Endothelial cell of umbilical vein (primary cell): ENCODE measurements at regions not wholly inside any gene's neighbourhood (a gene's known extent, or its start where the extent isn't known, plus 50 kb on each side); places are given as distances from the start of the nearest gene placed in this dataset.

Experiments used
- BruUV-seq: library from RNA; stranded (reverse); fragments of 400-500 nt; replicated peaks from 2 replicates; lab custom pipeline; 2021; lab: Mats Ljungman, UMichigan
- CTCF ChIA-PET: fragments of 300-600, 350-600 bp; sonication (Branson Sonifier 250); formaldehyde crosslinking; loops from one replicate; lab custom pipeline; 2021; ENCODE audit warnings: antibody characterized with exemption, inconsistent platforms; lab: Charles Lee
- POLR2A ChIA-PET: fragments of 300-600, 350-600 bp; sonication (Branson Sonifier 250); formaldehyde crosslinking; loops from one replicate; lab custom pipeline; 2021; ENCODE audit warnings: antibody characterized with exemption, inconsistent platforms; lab: Charles Lee
- DNase-seq: peaks from one replicate; pipeline ENCODE4 v3.0.0-alpha.2; 2011; ENCODE audit warnings: low read depth, low spot score
- FAIRE-seq: peaks from 2 replicates; lab custom pipeline; 2011; peaks lifted over from hg19 to GRCh38; lab: Jason Lieb, UNC
- H2AFZ ChIP-seq: 2 replicates; pipeline ENCODE4 v1.6.0; 2012; ENCODE audit warnings: low read depth, low read length, control low read depth, inconsistent platforms
- H3K27ac ChIP-seq: 2 replicates; pipeline ENCODE4 v1.5.1; 2011; ENCODE audit warnings: low read depth, mild to moderate bottlenecking, control low read depth, low read length, moderate library complexity; ENCODE audit not compliant: insufficient read depth
- H3K27me3 ChIP-seq, 2 experiments: 2 replicates each; pipeline versions ENCODE4 v1.6.0 to v1.6.1; 2011; ENCODE audit warnings: low read length in 2 of 2, mixed read lengths in 1 of 2; ENCODE audit not compliant: control insufficient read depth in 2 of 2, insufficient read depth in 2 of 2
- H3K36me3 ChIP-seq, 2 experiments: 2 replicates in 1 of 2; 3 replicates in 1 of 2; pipeline ENCODE4 v1.5.1; 2011; ENCODE audit warnings: low read length in 2 of 2, mild to moderate bottlenecking in 1 of 2, moderate library complexity in 1 of 2; ENCODE audit not compliant: control insufficient read depth in 2 of 2, insufficient read depth in 2 of 2; ENCODE audit errors: extremely low read depth in 1 of 2
- H3K4me1 ChIP-seq: 3 replicates; pipeline ENCODE4 v1.5.1; 2011; ENCODE audit warnings: mild to moderate bottlenecking, low read length; ENCODE audit not compliant: control insufficient read depth, insufficient read depth; ENCODE audit errors: extremely low read depth
- H3K4me2 ChIP-seq: 2 replicates; pipeline ENCODE4 v1.6.1; 2011; ENCODE audit warnings: low read length, control low read depth, mixed read lengths; ENCODE audit not compliant: insufficient read depth
- H3K4me3 ChIP-seq, 3 experiments: fragments of 200-600 bp in 1 of 3; sonication (generic), shearing (Covaris generic) in 1 of 3; replicated peaks in 1 of 3; 2 replicates each; pipeline ENCODE4 v1.5.1; 2011 to 2016; ENCODE audit warnings: control low read depth in 3 of 3, low read length in 3 of 3, mild to moderate bottlenecking in 2 of 3, inconsistent platforms in 1 of 3, low read depth in 1 of 3, moderate library complexity in 1 of 3; ENCODE audit not compliant: insufficient read depth in 1 of 3
- H3K79me2 ChIP-seq: 2 replicates; pipeline ENCODE4 v1.6.0; 2012; ENCODE audit warnings: low read length, inconsistent platforms; ENCODE audit not compliant: control insufficient read depth, insufficient read depth
- H3K9ac ChIP-seq: replicated peaks from 2 replicates; pipeline ENCODE3; 2011; ENCODE audit warnings: low read length, control low read depth; ENCODE audit not compliant: insufficient read depth; ENCODE audit errors: extremely low read depth
- H3K9me1 ChIP-seq: replicated peaks from 3 replicates; pipeline ENCODE4 v1.6.0; 2011; ENCODE audit warnings: mild to moderate bottlenecking, low read length; ENCODE audit not compliant: control insufficient read depth, insufficient read depth; ENCODE audit errors: extremely low read depth
- H3K9me3 ChIP-seq: replicated peaks from 2 replicates; pipeline ENCODE4 v1.5.1; 2012; ENCODE audit warnings: low read length, inconsistent platforms; ENCODE audit not compliant: control insufficient read depth, insufficient read depth
- H4K20me1 ChIP-seq: replicated peaks from 2 replicates; pipeline ENCODE3; 2011; ENCODE audit warnings: mild to moderate bottlenecking, low read length; ENCODE audit not compliant: control insufficient read depth, insufficient read depth; ENCODE audit errors: extremely low read depth
- CTCF ChIP-seq, 2 donors: IDR thresholded peaks; 1 replicate in 1 of 2; 2 replicates in 1 of 2; pipeline ENCODE4 v1.5.1; 2011; ENCODE audit warnings: low read length in 2 of 2, mild to moderate bottlenecking in 2 of 2, moderate library complexity in 2 of 2, control low read depth in 1 of 2, inconsistent platforms in 1 of 2, low read depth in 1 of 2; ENCODE audit not compliant: insufficient read depth in 1 of 2; ENCODE audit errors: extremely low read depth in 1 of 2
- EZH2 ChIP-seq: IDR thresholded peaks from 2 replicates; pipeline ENCODE4 v1.6.1; 2012; ENCODE audit warnings: borderline replicate concordance, low read depth, mild to moderate bottlenecking, moderate library complexity, low read length, inconsistent platforms; ENCODE audit not compliant: severe bottlenecking
- FOS ChIP-seq: IDR thresholded peaks from 2 replicates; pipeline ENCODE4 v1.6.1; 2011; ENCODE audit warnings: mild to moderate bottlenecking, low read length, moderate library complexity, borderline replicate concordance; ENCODE audit not compliant: insufficient read depth
- GATA2 ChIP-seq: IDR thresholded peaks from 2 replicates; pipeline ENCODE4 v1.7.0; 2011; ENCODE audit warnings: low read depth, mild to moderate bottlenecking, moderate library complexity, mixed read lengths, low read length; ENCODE audit not compliant: insufficient read length, insufficient read depth
- JUN ChIP-seq: IDR thresholded peaks from 2 replicates; pipeline ENCODE4 v1.6.1; 2011; ENCODE audit warnings: borderline replicate concordance, low read depth; ENCODE audit not compliant: insufficient read length, insufficient read depth
- MYC ChIP-seq: IDR thresholded peaks from one replicate; pipeline ENCODE4 v1.6.1; 2011; ENCODE audit warnings: mild to moderate bottlenecking, low read depth, low read length
- POLR2A ChIP-seq: IDR thresholded peaks from 2 replicates; pipeline ENCODE4 v1.6.1; 2012; ENCODE audit warnings: low read depth, mild to moderate bottlenecking, control low read depth, low read length
- POLR2AphosphoS5 ChIP-seq: IDR thresholded peaks from 2 replicates; pipeline ENCODE4 v1.6.1; 2012; ENCODE audit warnings: low read depth, mild to moderate bottlenecking, control low read depth, low read length, moderate library complexity; ENCODE audit not compliant: insufficient read depth
- dilution Hi-C: fragments of 300-500 bp; cut with MboI; formaldehyde crosslinking; loops from one replicate; pipeline ENCODE4 v1.15.0; 2019; ENCODE audit warnings: low sequenced_read_pairs; ENCODE audit not compliant: extremely low pct_ligation_motif_present
- intact Hi-C: fragments of 100-400 bp; cut with micrococcal nuclease; formaldehyde crosslinking; loops from one replicate; pipeline ENCODE4 v1.10.0; 2022
- TF ChIP-seq, protein P1 (sequence below): IDR thresholded peaks from 2 replicates; pipeline ENCODE4 v1.6.1; 2011; ENCODE audit not compliant: insufficient read depth, insufficient read length

GRCh38 chr4:188214861-188215260 is 75.6 kb downstream of the TRIML1 start:
- H3K4me3 ChIP-seq = no peak overlapping the region
- H3K27me3 ChIP-seq = no peaks in the 10 kb centered on the region
- peaks cover 2% of the 10 kb centered on the region for H3K9me3 ChIP-seq
- DNase-seq (no peak), FAIRE-seq (no peak)
- no peaks in the 10 kb centered on the region for H3K4me1 ChIP-seq
- H4K20me1 ChIP-seq = no peaks in the 10 kb centered on the region
- no peaks in the 10 kb centered on the region for H3K9me1 ChIP-seq
- H3K4me2 ChIP-seq = no peak overlapping the region
- no peaks in the 10 kb centered on the region for H3K36me3 ChIP-seq
- dilution Hi-C loops (no loop called here), intact Hi-C loops (no loop called here)
- POLR2A ChIA-PET = no interaction called here
- H3K79me2 ChIP-seq = no peaks in the 10 kb centered on the region
- no peak overlapping the region for H3K9ac ChIP-seq
- CTCF ChIA-PET = no interaction called here
- no peak for TF ChIP-seq FOS
- TF ChIP-seq EZH2 = no peak
- TF ChIP-seq, protein P1, sequence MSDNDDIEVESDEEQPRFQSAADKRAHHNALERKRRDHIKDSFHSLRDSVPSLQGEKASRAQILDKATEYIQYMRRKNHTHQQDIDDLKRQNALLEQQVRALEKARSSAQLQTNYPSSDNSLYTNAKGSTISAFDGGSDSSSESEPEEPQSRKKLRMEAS = no peak
- TF ChIP-seq POLR2A = no peak
- TF ChIP-seq MYC = no peak
- no peak for TF ChIP-seq POLR2AphosphoS5
- TF ChIP-seq GATA2 = no peak
- TF ChIP-seq CTCF (IDR thresholded peaks at IDR 0.05; ENCODE audit: extremely low read depth in 1 of 2, insufficient read depth in 1 of 2, low read depth in 1 of 2, low read length in 2 of 2) = no peak
- TF ChIP-seq JUN = no peak
- BruUV-seq = no TSS peak
- H3K27ac ChIP-seq = no peak overlapping the region
- no peak overlapping the region for H2AFZ ChIP-seq
